CD8-positive, alpha-beta memory T cell (primary cell): ENCODE measurements at regions not wholly inside any gene's neighbourhood (a gene's known extent, or its start where the extent isn't known, plus 50 kb on each side); places are given as distances from the start of the nearest gene placed in this dataset.
"Not testable (repeated sequence)": the region's sequence is repeated elsewhere in the genome, so short reads cannot be mapped to it uniquely, and the experiment has no call there.

Source experiments
- CTCF ChIA-PET: fragments of 350-600 bp; sonication (Branson Sonifier 250); formaldehyde crosslinking; loops from one replicate; lab custom pipeline; 2021; ENCODE audit warnings: antibody characterized with exemption; lab: Charles Lee
- POLR2A ChIA-PET: fragments of 350-600 bp; sonication (Branson Sonifier 250); formaldehyde crosslinking; loops from one replicate; lab custom pipeline; 2021; ENCODE audit warnings: antibody characterized with exemption; lab: Charles Lee
- DNase-seq, 5 donors: peaks; one replicate each; pipeline versions ENCODE4 v3.0.0 to v3.0.0-alpha.2; 2020 to 2022; ENCODE audit warnings: mixed read lengths in 1 of 5
- H3K27ac ChIP-seq: one replicate; pipeline ENCODE4 v1.7.0; 2013; ENCODE audit warnings: low read depth, mild to moderate bottlenecking, low read length, moderate library complexity
- H3K27me3 ChIP-seq: 2 replicates; pipeline ENCODE4 v1.7.0; 2013; ENCODE audit warnings: low read length, mild to moderate bottlenecking; ENCODE audit not compliant: insufficient read depth, poor library complexity, severe bottlenecking
- H3K36me3 ChIP-seq: 2 replicates; pipeline ENCODE4 v1.7.0; 2013; ENCODE audit warnings: mild to moderate bottlenecking, low read length, moderate library complexity; ENCODE audit not compliant: insufficient read depth
- H3K4me1 ChIP-seq: 2 replicates; pipeline ENCODE4 v1.7.0; 2013; ENCODE audit warnings: mild to moderate bottlenecking, low read length, moderate library complexity; ENCODE audit not compliant: insufficient read depth
- H3K4me3 ChIP-seq: 2 replicates; pipeline ENCODE4 v1.7.0; 2013; ENCODE audit warnings: mild to moderate bottlenecking, low read length
- H3K9me3 ChIP-seq: 2 replicates; pipeline ENCODE4 v1.7.0; 2013; ENCODE audit warnings: mild to moderate bottlenecking, low read length
- H3K27ac Mint-ChIP-seq, 8 donors: one replicate each; pipeline ENCODE4 v1.8.0; 2020 to 2021; ENCODE audit warnings: mixed read lengths in 8 of 8, mild to moderate bottlenecking in 6 of 8, inconsistent platforms in 3 of 8, moderate library complexity in 3 of 8
- H3K27me3 Mint-ChIP-seq, 2 donors: one replicate each; pipeline ENCODE4 v1.8.0; 2020 to 2021; ENCODE audit warnings: mixed read lengths in 2 of 2, mild to moderate bottlenecking in 1 of 2, moderate library complexity in 1 of 2
- H3K36me3 Mint-ChIP-seq, 3 donors: one replicate each; pipeline ENCODE4 v1.8.0; 2020 to 2021; ENCODE audit warnings: mixed read lengths in 3 of 3, inconsistent platforms in 1 of 3, mild to moderate bottlenecking in 1 of 3
- H3K4me1 Mint-ChIP-seq, 3 donors: one replicate each; pipeline ENCODE4 v1.8.0; 2020 to 2021; ENCODE audit warnings: mixed read lengths in 3 of 3, inconsistent platforms in 1 of 3, mild to moderate bottlenecking in 1 of 3
- H3K4me3 Mint-ChIP-seq, 7 donors: one replicate each; pipeline ENCODE4 v1.8.0; 2020 to 2021; ENCODE audit warnings: mixed read lengths in 7 of 7, mild to moderate bottlenecking in 6 of 7, moderate library complexity in 4 of 7, inconsistent platforms in 2 of 7
- H3K9me3 Mint-ChIP-seq, 5 donors: one replicate each; pipeline ENCODE4 v1.8.0; 2020 to 2022; ENCODE audit warnings: mixed read lengths in 5 of 5, mild to moderate bottlenecking in 3 of 5, moderate library complexity in 2 of 5, inconsistent platforms in 1 of 5

DNA sequence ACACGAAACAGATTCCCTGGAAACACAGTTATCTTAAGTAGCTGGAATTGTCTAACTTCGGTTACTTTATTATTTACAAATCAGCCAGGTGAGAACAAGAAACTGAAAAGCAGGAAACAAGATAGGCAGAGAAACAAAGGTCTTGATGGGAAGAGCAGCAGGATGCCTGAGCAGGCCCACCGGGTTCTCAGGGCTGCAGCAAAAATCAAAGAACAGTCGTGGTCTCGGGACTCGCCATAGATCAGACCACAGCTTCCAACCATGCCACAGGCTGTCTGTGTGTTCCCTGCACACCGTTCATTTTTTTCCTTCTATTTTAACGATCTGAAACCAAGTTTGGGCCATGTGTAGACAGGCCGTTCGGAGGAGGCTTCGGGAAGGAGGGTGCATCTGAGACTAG lies 62.7 kb upstream of the SOX11 start:
- H3K27me3 Mint-ChIP-seq, H3K36me3 ChIP-seq, H3K9me3 ChIP-seq, H3K27me3 ChIP-seq, H3K27ac Mint-ChIP-seq, H3K4me3 ChIP-seq, POLR2A ChIA-PET, H3K4me1 ChIP-seq, H3K4me1 Mint-ChIP-seq, H3K4me3 Mint-ChIP-seq, H3K36me3 Mint-ChIP-seq, H3K27ac ChIP-seq, DNase-seq, CTCF ChIA-PET: not testable (repeated sequence)
- peaks cover 3 to 11% (median 5%) of the 10 kb centered on the region in 5 donors for H3K9me3 Mint-ChIP-seq

DNA sequence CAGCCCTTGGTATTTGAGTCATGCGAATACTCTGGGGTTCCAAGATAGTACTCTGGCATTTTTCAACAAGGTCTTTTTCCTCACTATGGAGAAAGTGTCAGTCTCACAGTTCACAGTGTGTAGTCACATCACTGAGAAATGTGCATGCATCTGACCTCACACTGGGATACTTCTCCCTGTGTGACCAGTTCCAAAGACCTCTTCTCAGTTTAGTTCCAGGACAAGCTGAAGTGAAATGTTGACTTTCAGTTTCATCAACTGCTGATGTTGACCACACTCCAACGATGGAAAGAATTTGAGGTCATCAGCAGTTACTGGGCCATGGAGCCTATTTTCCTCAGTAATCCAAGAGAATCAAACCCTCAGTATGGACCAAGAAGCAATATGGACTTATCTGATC lies 55.1 kb upstream of the SOX11 start:
- H3K4me1 ChIP-seq, POLR2A ChIA-PET, H3K36me3 ChIP-seq, H3K4me1 Mint-ChIP-seq, H3K27ac Mint-ChIP-seq, H3K9me3 ChIP-seq, H3K36me3 Mint-ChIP-seq, H3K27ac ChIP-seq, DNase-seq, H3K4me3 Mint-ChIP-seq, H3K9me3 Mint-ChIP-seq, H3K27me3 Mint-ChIP-seq, H3K4me3 ChIP-seq, CTCF ChIA-PET, H3K27me3 ChIP-seq: not testable (repeated sequence)
